ENCODE measurements at regions not wholly inside any gene's neighbourhood (a gene's known extent, or its start where the extent isn't known, plus 50 kb on each side); places are given as distances from the start of the nearest gene placed in this dataset.

DNA sequence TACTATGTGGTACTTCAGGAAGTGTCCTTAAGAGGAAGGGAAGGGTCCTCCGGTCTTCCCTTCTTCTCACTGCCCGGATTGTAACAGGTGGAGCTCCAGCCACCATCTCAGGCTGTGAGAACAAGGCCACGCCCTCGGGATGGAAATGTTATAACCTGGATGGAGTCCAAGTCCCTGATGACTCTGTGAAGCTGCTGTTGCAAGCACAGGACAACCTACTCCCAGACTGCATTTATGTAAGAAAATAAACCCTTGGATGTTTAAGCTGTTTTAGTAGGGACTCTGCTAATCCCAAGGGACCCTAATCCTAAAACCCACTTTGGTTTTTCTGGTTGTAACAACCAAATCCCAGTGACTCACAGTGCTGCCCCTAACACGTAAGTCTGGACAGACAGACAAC is 221.6 kb downstream of the ACTL7B start:
- no peak overlapping the region for H3K4me3 ChIP-seq (ENCODE audit: low read length, poor library complexity, severe bottlenecking)
- no peaks in the 10 kb centered on the region for H3K79me2 ChIP-seq (ENCODE audit: insufficient read depth, low read length)
- H3F3A ChIP-seq (ENCODE audit: low read depth) = no peaks in the 10 kb centered on the region
- H3K36me3 ChIP-seq (ENCODE audit: insufficient read depth, low read length) = no peaks in the 10 kb centered on the region
- H3K9me3 ChIP-seq (ENCODE audit: insufficient read depth, low read depth, low read length) = no peaks in the 10 kb centered on the region
- H4K20me1 ChIP-seq (ENCODE audit: insufficient read depth, low read length, poor library complexity, severe bottlenecking) = no peaks in the 10 kb centered on the region
- no peaks in the 10 kb centered on the region for H3K4me1 ChIP-seq (ENCODE audit: insufficient read depth, low read length, poor library complexity, severe bottlenecking)
- H2AFZ ChIP-seq (ENCODE audit: low read length) = no peak overlapping the region
- no peak for TF ChIP-seq EZH2phosphoT487 (IDR thresholded peaks at IDR 0.05; ENCODE audit: borderline replicate concordance)
- TF ChIP-seq, protein P1, sequence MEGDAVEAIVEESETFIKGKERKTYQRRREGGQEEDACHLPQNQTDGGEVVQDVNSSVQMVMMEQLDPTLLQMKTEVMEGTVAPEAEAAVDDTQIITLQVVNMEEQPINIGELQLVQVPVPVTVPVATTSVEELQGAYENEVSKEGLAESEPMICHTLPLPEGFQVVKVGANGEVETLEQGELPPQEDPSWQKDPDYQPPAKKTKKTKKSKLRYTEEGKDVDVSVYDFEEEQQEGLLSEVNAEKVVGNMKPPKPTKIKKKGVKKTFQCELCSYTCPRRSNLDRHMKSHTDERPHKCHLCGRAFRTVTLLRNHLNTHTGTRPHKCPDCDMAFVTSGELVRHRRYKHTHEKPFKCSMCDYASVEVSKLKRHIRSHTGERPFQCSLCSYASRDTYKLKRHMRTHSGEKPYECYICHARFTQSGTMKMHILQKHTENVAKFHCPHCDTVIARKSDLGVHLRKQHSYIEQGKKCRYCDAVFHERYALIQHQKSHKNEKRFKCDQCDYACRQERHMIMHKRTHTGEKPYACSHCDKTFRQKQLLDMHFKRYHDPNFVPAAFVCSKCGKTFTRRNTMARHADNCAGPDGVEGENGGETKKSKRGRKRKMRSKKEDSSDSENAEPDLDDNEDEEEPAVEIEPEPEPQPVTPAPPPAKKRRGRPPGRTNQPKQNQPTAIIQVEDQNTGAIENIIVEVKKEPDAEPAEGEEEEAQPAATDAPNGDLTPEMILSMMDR (conservative IDR thresholded peaks at IDR 0.05; ENCODE audit: low read length) = no peak
- H3K9ac ChIP-seq (ENCODE audit: low read depth, low read length, poor library complexity, severe bottlenecking) = no peak overlapping the region
- no peak overlapping the region for H3K4me2 ChIP-seq (ENCODE audit: low read depth, low read length, poor library complexity, severe bottlenecking)
- no peaks in the 10 kb centered on the region for H3K9me2 ChIP-seq (replicated peaks; ENCODE audit: low read depth, low read length)
- H3K27me3 ChIP-seq (ENCODE audit: insufficient read depth, low read length, poor library complexity, severe bottlenecking) = no peaks in the 10 kb centered on the region

DNA sequence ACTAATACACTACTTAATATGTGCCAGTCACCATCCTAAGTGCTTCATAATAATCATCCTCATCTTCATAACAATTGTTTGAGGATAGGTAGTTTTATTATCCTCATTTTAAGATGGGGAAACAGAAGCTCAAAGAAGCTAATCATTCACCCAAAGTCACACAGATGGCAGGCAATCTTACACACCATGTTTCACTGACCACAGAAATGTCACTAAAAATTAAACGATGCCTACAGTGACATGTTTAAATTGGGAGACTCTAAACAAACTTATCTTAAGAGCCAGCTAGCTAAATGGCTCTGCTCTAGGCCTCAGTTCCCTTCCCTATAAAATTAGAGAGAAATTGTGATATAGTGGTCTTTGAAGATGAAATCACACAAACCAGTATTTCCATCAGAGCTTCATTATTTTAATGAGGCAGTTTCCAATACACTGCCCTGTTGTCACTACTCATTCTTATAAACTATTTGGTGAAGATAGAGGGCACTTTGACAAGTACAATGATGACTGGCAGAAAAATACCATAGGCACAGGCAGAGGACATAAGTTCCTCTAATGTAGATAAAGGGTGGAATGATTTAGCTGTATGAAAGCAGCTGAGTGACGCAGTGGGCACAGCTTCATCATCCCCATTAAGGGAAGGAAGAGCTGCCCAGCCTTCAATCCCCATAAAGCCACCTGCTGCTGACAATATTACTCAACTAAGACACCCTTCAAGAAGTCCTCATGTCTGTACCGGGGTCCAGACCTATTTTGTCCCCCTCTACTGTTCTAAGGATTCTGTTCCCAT is 224.1 kb downstream of the ACTL7B start:
- no peaks in the 10 kb centered on the region for H3K27me3 ChIP-seq (ENCODE audit: insufficient read depth, low read length, poor library complexity, severe bottlenecking)
- no peak overlapping the region for H2AFZ ChIP-seq (ENCODE audit: low read length)
- H3K9ac ChIP-seq (ENCODE audit: low read depth, low read length, poor library complexity, severe bottlenecking) = no peak overlapping the region
- H3K9me2 ChIP-seq (replicated peaks; ENCODE audit: low read depth, low read length) = no peaks in the 10 kb centered on the region
- H3K36me3 ChIP-seq (ENCODE audit: insufficient read depth, low read length) = no peaks in the 10 kb centered on the region
- no peak overlapping the region for H3K4me3 ChIP-seq (ENCODE audit: low read length, poor library complexity, severe bottlenecking)
- no peaks in the 10 kb centered on the region for H3K4me1 ChIP-seq (ENCODE audit: insufficient read depth, low read length, poor library complexity, severe bottlenecking)
- no peaks in the 10 kb centered on the region; the same call in 1 of the 2 replicates for H3K9me3 ChIP-seq (ENCODE audit: insufficient read depth, low read depth, low read length)
- no peaks in the 10 kb centered on the region for H3K79me2 ChIP-seq (ENCODE audit: insufficient read depth, low read length)
- no peaks in the 10 kb centered on the region for H3F3A ChIP-seq (ENCODE audit: low read depth)
- H3K4me2 ChIP-seq (ENCODE audit: low read depth, low read length, poor library complexity, severe bottlenecking) = no peak overlapping the region
- no peaks in the 10 kb centered on the region for H4K20me1 ChIP-seq (ENCODE audit: insufficient read depth, low read length, poor library complexity, severe bottlenecking)
- no peak for TF ChIP-seq EZH2phosphoT487 (IDR thresholded peaks at IDR 0.05; ENCODE audit: borderline replicate concordance)
- TF ChIP-seq, protein P1 (conservative IDR thresholded peaks at IDR 0.05; ENCODE audit: low read length) = no peak

DNA sequence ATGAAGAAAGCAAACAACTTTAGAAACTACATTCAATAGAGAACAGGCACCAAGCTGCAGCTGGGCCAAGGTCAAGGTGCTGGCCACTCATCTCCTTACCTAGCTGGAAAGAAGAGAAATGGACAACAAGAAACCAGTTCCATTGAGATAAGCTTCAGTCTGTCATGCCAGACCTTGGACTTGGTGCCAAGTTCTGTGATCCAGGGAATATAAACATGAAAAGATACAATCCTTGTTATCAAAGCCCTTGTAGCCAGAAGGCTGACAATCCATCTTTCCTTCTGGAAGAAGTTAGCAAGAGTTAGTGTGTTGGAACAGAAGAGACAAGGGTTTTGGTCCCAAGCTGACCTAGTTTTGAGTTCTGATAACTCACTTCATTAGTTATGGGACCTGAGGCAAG is 227.5 kb downstream of the ACTL7B start:
- Histone ChIP-seq H3K4me3 (ENCODE audit: low read length, poor library complexity, severe bottlenecking) (no peak overlapping the region), H3K36me3 (ENCODE audit: insufficient read depth, low read length) (no peaks in the 10 kb centered on the region), H3K9ac (ENCODE audit: low read depth, low read length, poor library complexity, severe bottlenecking) (no peak overlapping the region), H3K4me1 (ENCODE audit: insufficient read depth, low read length, poor library complexity, severe bottlenecking) (no peaks in the 10 kb centered on the region), H3K9me2 (replicated peaks; ENCODE audit: low read depth, low read length) (no peaks in the 10 kb centered on the region), H4K20me1 (ENCODE audit: insufficient read depth, low read length, poor library complexity, severe bottlenecking) (no peaks in the 10 kb centered on the region), H3K27me3 (ENCODE audit: insufficient read depth, low read length, poor library complexity, severe bottlenecking) (no peaks in the 10 kb centered on the region), H3K79me2 (ENCODE audit: insufficient read depth, low read length) (no peaks in the 10 kb centered on the region), H3K9me3 (ENCODE audit: insufficient read depth, low read depth, low read length) (peaks cover 3% of the 10 kb centered on the region; the same call in 1 of the 2 replicates), H3K4me2 (ENCODE audit: low read depth, low read length, poor library complexity, severe bottlenecking) (no peak overlapping the region), H3F3A (ENCODE audit: low read depth) (no peaks in the 10 kb centered on the region), H2AFZ (ENCODE audit: low read length) (no peak overlapping the region)
- TF ChIP-seq, protein P1 (conservative IDR thresholded peaks at IDR 0.05; ENCODE audit: low read length) = no peak
- TF ChIP-seq EZH2phosphoT487 (IDR thresholded peaks at IDR 0.05; ENCODE audit: borderline replicate concordance) = no peak

Measured in Loucy (cell line).